SJCRH30 (cell line): ENCODE measurements at regions not wholly inside any gene's neighbourhood (a gene's known extent, or its start where the extent isn't known, plus 50 kb on each side); places are given as distances from the start of the nearest gene placed in this dataset.
"Not testable (repeated sequence)": the region's sequence is repeated elsewhere in the genome, so short reads cannot be mapped to it uniquely, and the experiment has no call there.

Experiments used
- DNase-seq, 2 experiments: peaks; one replicate each; pipeline ENCODE4 v3.0.0-alpha.2; 2015 to 2020
- H3K27ac ChIP-seq: fragments of 250-450 bp; sonication (Bioruptor Pico); 2 replicates; pipeline ENCODE4 v1.5.1; 2020; ENCODE audit warnings: mild to moderate bottlenecking, moderate library complexity
- H3K27me3 ChIP-seq: fragments of 250-450 bp; sonication (Bioruptor Pico); 2 replicates; pipeline ENCODE4 v1.5.1; 2020; ENCODE audit warnings: mild to moderate bottlenecking, moderate library complexity
- H3K36me3 ChIP-seq: fragments of 250-450 bp; sonication (Bioruptor Pico); 2 replicates; pipeline ENCODE4 v1.5.1; 2020; ENCODE audit warnings: mild to moderate bottlenecking, moderate library complexity
- H3K4me1 ChIP-seq: fragments of 250-450 bp; sonication (Bioruptor Pico); 2 replicates; pipeline ENCODE4 v1.5.1; 2020; ENCODE audit warnings: mild to moderate bottlenecking, moderate library complexity
- H3K4me3 ChIP-seq: fragments of 250-450 bp; sonication (Bioruptor Pico); 2 replicates; pipeline ENCODE4 v1.5.1; 2020; ENCODE audit warnings: mild to moderate bottlenecking, moderate library complexity
- H3K9me3 ChIP-seq: fragments of 250-450 bp; sonication (Bioruptor Pico); replicated peaks from 2 replicates; pipeline ENCODE4 v1.5.1; 2020; ENCODE audit warnings: mild to moderate bottlenecking, moderate library complexity

DNA sequence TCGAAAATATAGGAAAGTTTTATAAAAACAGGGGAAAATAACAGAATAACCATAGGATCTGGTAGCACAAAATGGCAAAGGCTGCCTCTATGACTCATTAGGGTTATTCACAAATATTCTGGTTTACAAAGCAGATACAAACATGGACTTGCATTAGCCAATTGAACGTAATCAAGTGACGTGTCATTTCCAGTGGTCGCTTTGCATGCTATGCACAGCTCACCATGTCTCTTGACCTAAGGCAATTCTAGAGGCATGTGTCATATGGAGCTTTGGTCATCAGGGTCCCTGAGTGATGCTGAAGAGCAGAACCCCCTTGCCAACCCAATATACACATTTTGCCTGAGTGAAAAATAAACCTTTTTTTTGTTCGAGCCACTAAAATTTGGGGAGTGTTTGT lies 158.8 kb downstream of the TMEM161B start:
- no peak overlapping the region for H3K27ac ChIP-seq
- no peaks in the 10 kb centered on the region for H3K9me3 ChIP-seq
- no peaks in the 10 kb centered on the region for H3K36me3 ChIP-seq
- no peak overlapping the region for H3K4me3 ChIP-seq
- no peak for DNase-seq
- H3K4me1 ChIP-seq: no peaks in the 10 kb centered on the region
- H3K27me3 ChIP-seq: 0 out of 2 replicates have a peak, but pooled peaks cover 1% of the 10 kb centered on the region

DNA sequence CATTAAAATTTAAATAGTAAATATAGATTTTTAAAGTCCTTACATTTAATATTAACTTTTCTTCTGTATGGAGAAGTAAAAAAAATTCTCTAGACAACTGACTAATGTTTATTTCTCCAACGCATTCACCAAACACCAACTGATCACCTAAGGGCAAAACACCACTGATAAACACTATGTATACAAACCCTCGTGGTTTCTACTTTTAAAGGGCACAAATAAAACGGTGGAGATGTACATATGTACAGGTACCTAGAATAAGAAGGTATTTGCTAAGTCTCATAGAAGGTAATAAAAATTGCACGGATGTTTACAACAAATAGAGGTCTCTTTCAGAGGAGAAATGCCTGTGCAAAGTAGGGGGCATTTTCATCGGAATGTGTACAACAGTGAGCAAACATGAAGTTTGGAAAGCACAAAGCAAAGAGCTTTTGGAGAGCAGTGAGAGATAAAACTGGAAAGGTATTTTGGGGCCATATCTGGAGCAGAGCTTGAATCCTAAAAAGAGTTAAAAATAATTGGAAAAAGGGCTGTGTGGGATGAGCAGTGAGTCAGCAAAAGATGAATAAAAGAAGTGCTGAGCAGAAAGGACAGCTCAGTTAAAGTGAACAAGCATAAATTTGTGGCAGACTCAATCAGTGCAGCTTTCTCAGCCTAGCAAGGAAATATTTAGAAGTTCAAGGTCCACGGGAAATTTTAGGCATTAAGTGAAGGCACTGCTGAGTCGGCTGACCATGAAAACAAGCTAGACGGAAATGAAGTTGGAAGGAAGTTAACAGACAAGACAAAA lies 160.0 kb downstream of the TMEM161B start:
- H3K27me3 ChIP-seq: no peaks in the 10 kb centered on the region
- H3K9me3 ChIP-seq: no peaks in the 10 kb centered on the region
- H3K4me1 ChIP-seq: no peaks in the 10 kb centered on the region
- no peak overlapping the region for H3K4me3 ChIP-seq
- H3K36me3 ChIP-seq: no peaks in the 10 kb centered on the region
- H3K27ac ChIP-seq: no peak overlapping the region
- DNase-seq: no peak

DNA sequence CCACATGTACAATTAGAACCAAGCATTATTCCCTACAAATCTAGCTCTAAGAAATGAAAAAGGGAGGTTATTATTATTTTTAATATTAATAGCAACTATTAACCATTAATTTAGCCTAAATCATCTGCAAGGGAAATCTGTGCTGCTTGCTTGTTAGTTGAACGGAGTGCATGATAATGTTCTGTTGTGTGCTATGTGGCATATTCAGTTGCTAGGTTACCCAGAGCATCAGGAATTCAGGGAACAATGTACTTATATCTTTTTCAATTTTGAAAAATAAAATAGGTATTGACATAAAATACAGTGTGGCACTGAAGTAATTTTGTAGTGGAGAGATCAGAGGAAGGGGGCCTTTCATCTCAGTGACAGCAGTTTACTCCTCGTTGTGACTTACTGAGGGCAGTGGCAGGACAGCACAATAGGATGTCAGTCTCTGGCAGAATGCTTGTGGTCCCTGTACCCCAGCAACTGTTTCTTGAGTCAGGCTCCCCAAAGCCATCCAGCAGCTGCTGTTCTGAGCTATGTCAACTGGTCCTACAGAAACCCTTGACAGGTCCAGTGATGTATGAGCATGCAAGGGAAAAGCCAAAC lies 173.6 kb downstream of the TMEM161B start:
- DNase-seq: no peak
- H3K36me3 ChIP-seq: no peaks in the 10 kb centered on the region
- no peaks in the 10 kb centered on the region for H3K9me3 ChIP-seq
- H3K27me3 ChIP-seq: no peaks in the 10 kb centered on the region
- no peak overlapping the region for H3K4me3 ChIP-seq
- no peak overlapping the region for H3K27ac ChIP-seq
- no peaks in the 10 kb centered on the region for H3K4me1 ChIP-seq

DNA sequence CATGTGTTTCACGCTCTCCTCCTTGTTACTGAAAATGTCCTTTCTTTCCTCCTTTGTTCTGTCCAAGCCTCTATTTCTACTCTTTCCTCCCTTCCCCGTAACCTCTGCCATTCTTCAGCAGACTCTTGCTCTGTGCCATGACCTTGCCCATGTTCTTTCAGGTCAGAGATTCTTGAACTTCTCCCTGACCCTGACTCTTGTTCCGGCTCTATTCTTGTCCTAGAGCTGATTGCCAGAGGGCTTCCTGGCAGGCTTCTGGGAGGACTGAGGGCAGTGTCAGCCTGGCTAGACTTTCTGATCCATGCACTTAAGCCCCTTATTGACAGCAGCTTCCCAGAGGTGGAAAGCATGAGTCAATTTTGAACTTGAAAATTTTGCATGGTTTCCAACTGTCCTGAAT lies 174.2 kb downstream of the TMEM161B start:
- no peaks in the 10 kb centered on the region for H3K9me3 ChIP-seq
- no peak overlapping the region for H3K27ac ChIP-seq
- no peak for DNase-seq
- no peaks in the 10 kb centered on the region for H3K27me3 ChIP-seq
- no peaks in the 10 kb centered on the region for H3K36me3 ChIP-seq
- H3K4me1 ChIP-seq: no peaks in the 10 kb centered on the region
- no peak overlapping the region for H3K4me3 ChIP-seq

DNA sequence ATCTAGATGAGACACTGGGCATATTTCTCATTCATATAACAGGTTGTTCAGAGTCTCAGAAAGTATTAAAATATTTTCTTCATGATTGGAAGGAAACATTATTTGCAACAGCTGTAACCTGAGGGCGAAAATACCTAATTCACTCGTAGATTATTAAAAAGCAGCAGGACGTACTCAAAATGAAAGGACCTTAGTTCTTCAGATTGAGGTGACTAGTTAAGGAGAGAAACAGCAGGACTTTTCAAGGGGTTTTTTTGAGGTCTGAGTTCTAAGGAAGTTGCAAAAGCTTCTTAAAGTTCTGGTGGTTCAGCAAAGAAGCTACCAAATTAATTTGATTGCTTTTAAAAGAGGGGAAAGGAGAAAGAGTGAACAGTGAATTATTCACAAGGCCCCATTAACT lies 174.9 kb downstream of the TMEM161B start:
- Histone ChIP-seq H3K36me3 (no peaks in the 10 kb centered on the region), H3K9me3 (no peaks in the 10 kb centered on the region), H3K4me3 (no peak overlapping the region), H3K4me1 (no peaks in the 10 kb centered on the region), H3K27ac (no peak overlapping the region), H3K27me3 (no peaks in the 10 kb centered on the region)
- DNase-seq: no peak

DNA sequence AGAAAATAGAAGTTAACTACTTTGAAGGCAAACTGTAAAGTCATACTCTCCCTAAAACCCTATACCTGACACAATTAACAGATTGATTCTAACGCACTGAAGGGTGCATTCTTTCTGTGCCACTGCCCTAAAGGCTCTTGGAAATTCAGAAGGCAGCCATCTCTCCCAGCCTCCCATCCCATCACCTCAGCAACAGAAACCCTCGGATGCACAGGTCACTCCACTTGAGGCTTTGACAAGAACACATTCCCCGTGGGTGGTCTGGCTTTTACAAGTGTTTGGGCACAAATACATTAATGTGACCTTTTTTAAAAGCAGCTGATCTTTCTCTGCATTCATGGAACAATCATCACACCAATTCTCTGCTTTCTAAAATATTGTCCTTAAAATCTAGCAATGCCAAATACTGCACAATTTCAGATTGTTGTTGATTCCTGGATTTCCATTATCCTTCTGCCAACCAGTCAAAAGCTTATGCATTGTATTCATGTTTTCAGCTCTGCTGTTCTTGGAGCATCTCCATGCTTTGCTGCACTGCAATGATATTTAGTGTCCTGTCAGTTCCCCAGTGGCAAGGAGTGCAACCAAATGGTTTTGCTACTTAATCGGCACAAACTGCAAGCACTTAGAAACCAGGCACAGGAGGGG lies 175.6 kb downstream of the TMEM161B start:
- Histone ChIP-seq H3K4me3 (no peak overlapping the region), H3K4me1 (no peaks in the 10 kb centered on the region), H3K27ac (no peak overlapping the region), H3K36me3 (no peaks in the 10 kb centered on the region), H3K9me3 (no peaks in the 10 kb centered on the region), H3K27me3 (no peaks in the 10 kb centered on the region)
- DNase-seq: peak in 1 of 2 experiments; percentile 7

DNA sequence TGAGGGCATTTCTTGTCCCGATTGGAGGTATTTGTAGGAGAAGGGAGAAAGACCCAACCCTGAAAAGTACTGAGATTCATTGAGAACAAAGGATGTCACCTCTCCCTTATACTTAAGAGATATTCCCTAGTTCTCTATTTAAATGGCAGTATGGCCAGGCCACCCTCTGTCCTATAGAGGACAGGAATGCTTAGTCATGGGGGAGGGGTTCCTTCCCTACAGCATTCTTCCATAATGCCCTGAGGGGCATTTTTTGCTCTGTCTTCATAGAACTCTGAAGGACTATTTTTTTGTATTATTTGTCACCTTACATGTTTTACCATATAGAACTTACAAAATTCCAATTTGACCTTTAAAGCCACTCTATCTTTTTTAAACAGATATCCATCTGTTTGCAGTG lies 176.3 kb downstream of the TMEM161B start:
- Histone ChIP-seq H3K4me1 (no peaks in the 10 kb centered on the region), H3K27me3 (no peaks in the 10 kb centered on the region), H3K27ac (no peak overlapping the region), H3K4me3 (no peak overlapping the region), H3K36me3 (no peaks in the 10 kb centered on the region), H3K9me3 (no peaks in the 10 kb centered on the region)
- DNase-seq: no peak

DNA sequence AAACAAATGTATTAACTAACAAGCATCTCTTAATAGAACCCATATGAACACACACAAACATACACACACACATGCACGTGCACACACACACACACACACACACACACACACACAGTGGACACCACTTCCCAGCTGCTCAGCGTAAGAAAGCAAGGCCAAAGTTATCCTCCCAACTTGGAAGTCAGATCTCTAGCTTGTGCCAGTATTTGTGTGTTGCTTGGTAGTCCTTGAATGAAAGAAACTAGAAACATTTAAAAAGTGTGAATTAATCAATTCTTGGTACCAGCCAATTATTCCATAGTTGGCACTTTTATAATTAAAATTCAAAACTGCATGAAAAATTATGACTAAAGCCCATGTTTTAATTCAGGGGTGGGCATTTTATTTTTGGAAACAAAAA lies 178.1 kb downstream of the TMEM161B start:
- no peak overlapping the region for H3K4me3 ChIP-seq

DNA sequence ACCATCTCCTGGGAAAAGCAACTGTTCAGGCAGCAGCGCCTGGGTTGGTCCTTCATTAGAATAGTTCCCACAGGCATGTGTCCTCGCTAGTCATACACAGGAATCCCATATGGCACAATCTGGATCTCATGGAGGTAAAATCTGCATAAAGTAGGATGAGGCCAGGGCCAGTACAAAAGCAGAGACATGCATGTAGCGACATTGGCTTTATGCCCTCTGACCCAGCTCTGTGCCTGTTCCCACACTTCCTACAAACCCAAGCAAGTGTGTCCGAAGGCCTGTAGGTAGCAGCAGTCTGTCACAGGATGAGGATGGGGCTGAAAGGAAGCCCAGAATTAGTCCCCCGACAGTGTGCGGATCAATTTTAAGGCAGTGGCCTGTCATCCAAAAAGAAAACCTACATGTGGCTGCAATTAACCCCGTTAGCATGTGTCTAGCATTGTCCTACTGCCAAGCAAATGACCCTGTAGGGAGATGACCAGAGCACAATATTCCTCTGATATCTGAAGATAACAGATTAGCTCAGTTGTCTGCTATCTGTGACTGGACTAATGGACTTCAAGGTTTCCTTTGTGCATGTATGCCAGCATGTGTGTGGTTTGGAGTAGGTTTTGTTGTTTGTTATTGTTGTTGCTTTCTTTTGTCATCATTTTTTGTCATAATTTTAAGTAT lies 178.8 kb downstream of the TMEM161B start:
- H3K27me3 ChIP-seq: no peaks in the 10 kb centered on the region
- H3K27ac ChIP-seq: no peak overlapping the region
- no peak for DNase-seq
- no peaks in the 10 kb centered on the region for H3K36me3 ChIP-seq
- H3K4me1 ChIP-seq: no peaks in the 10 kb centered on the region
- H3K4me3 ChIP-seq: no peak overlapping the region
- H3K9me3 ChIP-seq: no peaks in the 10 kb centered on the region

More for the DNA sequence above, 178.1 kb downstream of the TMEM161B start:
- DNase-seq: no peak
- Histone ChIP-seq H3K27ac (no peak overlapping the region), H3K4me1 (no peaks in the 10 kb centered on the region), H3K27me3 (no peaks in the 10 kb centered on the region), H3K9me3 (no peaks in the 10 kb centered on the region), H3K36me3 (no peaks in the 10 kb centered on the region)

DNA sequence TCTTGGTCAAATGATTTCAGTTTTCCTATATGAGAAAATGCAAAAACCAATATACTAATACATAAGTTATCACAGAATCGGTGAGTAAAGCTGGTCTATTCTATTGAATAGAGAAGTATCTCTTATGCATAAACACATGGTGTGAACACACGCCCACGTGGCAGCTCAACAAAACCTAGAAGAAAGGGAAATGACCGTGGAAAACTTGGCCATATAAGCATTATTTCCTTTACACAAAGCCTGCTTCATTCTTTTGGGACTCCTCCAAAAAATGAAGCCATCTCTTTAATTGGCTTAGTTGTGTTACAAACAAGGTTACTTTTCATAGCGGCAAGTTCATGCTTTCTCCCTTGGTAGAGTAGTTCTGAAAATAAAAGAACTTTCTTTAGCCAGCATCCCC lies 183.2 kb downstream of the TMEM161B start:
- no peaks in the 10 kb centered on the region for H3K27me3 ChIP-seq

DNA sequence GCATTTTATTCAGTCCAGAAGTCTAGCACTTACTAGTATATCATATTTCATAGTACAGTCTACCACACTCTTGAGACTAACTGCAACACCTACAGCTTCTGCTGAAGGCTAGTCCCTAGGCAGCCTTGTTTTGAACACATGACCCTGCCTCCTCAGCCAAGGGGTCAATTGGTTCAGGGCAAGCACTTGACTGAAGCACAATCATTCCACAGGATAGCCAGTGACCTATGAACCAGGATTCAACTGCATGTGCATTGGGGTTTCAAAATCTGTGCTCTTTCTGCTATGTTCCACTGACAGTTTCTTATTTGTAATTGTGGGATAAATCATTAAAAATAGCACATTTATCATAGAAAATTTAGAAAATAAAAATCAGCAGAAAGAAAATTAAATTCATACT lies 186.8 kb downstream of the TMEM161B start:
- Histone ChIP-seq H3K27me3 (no peaks in the 10 kb centered on the region), H3K4me3 (no peak overlapping the region), H3K9me3 (peaks cover 5% of the 10 kb centered on the region), H3K27ac (no peak overlapping the region), H3K36me3 (no peaks in the 10 kb centered on the region), H3K4me1 (no peaks in the 10 kb centered on the region)
- DNase-seq: no peak

More for the DNA sequence above, 183.2 kb downstream of the TMEM161B start:
- Histone ChIP-seq H3K27ac (no peak overlapping the region), H3K36me3 (no peaks in the 10 kb centered on the region), H3K9me3 (no peaks in the 10 kb centered on the region), H3K4me3 (no peak overlapping the region), H3K4me1 (no peaks in the 10 kb centered on the region)
- DNase-seq: no peak

DNA sequence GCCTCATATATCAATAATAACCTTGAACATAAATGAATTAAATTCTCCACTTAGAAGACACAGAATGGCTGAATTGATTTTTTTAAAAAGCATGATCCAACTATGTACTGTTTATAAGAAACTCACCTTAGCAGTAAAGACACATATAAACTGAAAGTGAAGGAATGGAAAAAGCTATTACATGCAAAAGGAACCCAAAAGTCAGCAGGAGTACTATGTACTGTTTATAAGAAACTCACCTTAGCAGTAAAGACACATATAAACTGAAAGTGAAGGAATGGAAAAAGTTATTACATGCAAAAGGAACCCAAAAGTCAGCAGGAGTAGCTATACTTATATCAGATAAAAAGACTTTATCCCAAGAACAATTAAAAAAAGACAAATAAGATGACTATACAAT lies 204.8 kb downstream of the TMEM161B start:
- Histone ChIP-seq H3K4me3 (no peak overlapping the region), H3K4me1 (no peaks in the 10 kb centered on the region), H3K27me3 (no peaks in the 10 kb centered on the region), H3K9me3 (no peaks in the 10 kb centered on the region), H3K36me3 (no peaks in the 10 kb centered on the region), H3K27ac (no peak overlapping the region)
- DNase-seq: no peak

DNA sequence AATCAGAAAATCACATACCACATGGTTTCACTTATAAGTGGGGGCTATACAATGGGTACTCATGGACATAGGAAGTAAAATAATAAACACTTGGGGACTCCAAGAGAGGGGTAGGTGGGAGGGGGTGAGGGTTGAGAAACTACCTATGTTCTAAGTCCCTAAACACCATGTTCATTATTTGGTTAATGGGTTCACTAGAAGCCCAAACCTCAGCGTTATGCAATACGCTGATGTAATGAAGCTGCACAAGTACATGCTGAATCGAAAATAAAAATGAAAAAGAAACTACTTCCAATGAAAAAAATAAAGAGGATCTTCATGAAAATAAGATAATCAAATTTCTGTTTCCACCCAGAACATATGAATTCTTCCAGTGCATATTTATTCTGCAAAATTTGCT lies 208.5 kb downstream of the TMEM161B start:
- H3K4me1 ChIP-seq: no peaks in the 10 kb centered on the region

DNA sequence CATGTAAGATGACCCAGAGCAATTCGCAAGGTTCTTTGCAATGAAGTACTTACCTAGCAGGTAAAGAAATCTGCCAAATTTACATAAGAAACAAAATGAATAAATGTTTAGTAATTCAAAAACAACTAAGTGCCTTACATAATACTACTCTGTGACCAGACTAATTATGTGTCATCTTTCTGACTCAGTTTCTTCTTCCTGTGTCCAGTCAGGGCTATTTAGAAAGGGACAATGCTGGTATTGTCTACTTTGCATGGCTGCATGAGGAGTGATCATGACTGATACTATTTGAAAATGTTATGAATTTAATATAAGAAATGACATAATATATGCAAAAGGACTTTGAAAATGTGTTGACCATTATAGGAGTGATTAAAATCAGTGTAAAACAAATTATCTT lies 210.0 kb downstream of the TMEM161B start:
- Histone ChIP-seq H3K4me3 (no peak overlapping the region), H3K36me3 (no peaks in the 10 kb centered on the region), H3K9me3 (no peaks in the 10 kb centered on the region), H3K27ac (no peak overlapping the region), H3K4me1 (no peaks in the 10 kb centered on the region), H3K27me3 (no peaks in the 10 kb centered on the region)
- no peak for DNase-seq

More for the DNA sequence above, 208.5 kb downstream of the TMEM161B start:
- no peak for DNase-seq
- H3K27me3 ChIP-seq: no peaks in the 10 kb centered on the region
- H3K27ac ChIP-seq: no peak overlapping the region
- H3K4me3 ChIP-seq: no peak overlapping the region
- H3K36me3 ChIP-seq: no peaks in the 10 kb centered on the region
- no peaks in the 10 kb centered on the region for H3K9me3 ChIP-seq

DNA sequence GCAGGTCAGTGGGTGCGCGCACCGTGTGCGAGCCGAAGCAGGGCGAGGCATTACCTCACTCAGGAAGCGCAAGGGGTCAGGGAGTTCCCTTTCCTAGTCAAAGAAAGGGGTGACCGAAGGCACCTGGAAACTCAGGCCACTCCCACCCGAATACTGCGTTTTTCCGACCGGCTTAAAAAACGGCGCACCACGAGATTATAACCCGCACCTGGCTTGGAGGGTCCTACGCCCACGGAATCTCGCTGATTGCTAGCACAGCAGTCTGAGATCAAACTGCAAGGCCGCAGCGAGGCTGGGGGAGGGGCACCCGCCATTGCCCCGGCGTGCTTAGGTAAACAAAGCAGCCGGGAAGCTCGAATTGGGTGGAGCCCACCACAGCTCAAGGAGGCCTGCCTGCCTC lies 216.2 kb downstream of the TMEM161B start:
- not testable (repeated sequence) for H3K27ac ChIP-seq, H3K9me3 ChIP-seq, H3K4me1 ChIP-seq, H3K27me3 ChIP-seq, H3K36me3 ChIP-seq, H3K4me3 ChIP-seq, DNase-seq
